PC-3 (cell line): ENCODE measurements at regions not wholly inside any gene's neighbourhood (a gene's known extent, or its start where the extent isn't known, plus 50 kb on each side); places are given as distances from the start of the nearest gene placed in this dataset.

Experiments
- ATAC-seq: fragments of 200-7000 bp; cut with Tn5 transposase; 2 replicates; pipeline ENCODE4 v1.9.1; 2020; ENCODE audit warnings: mild to moderate bottlenecking, moderate library complexity
- BruUV-seq: library from RNA; stranded (reverse); fragments of 400-500 nt; replicated peaks from 2 replicates; lab custom pipeline; 2021; lab: Mats Ljungman, UMichigan
- CTCF ChIA-PET: fragments of 300-600 bp; sonication (Branson Sonifier 250); formaldehyde crosslinking; loops from one replicate; lab custom pipeline; 2022; ENCODE audit warnings: antibody characterized with exemption; lab: Charles Lee
- POLR2A ChIA-PET: fragments of 300-600 bp; sonication (Branson Sonifier 250); formaldehyde crosslinking; loops from one replicate; lab custom pipeline; 2022; ENCODE audit warnings: antibody characterized with exemption; ENCODE audit not compliant: unreplicated experiment; lab: Charles Lee
- DNase-seq: peaks from one replicate; pipeline ENCODE4 v3.0.0-alpha.2; 2015
- H2AFZ ChIP-seq: fragments of 300-600 bp; sonication (generic); 2 replicates; pipeline ENCODE4 v1.6.0; 2016; ENCODE audit warnings: antibody characterized with exemption, low read length
- H3F3A ChIP-seq: fragments of 300-600 bp; sonication (generic); one replicate; pipeline ENCODE4 v1.6.0; 2017; ENCODE audit warnings: antibody characterized with exemption, low read length, control low read depth, mild to moderate bottlenecking; ENCODE audit not compliant: unreplicated experiment
- H3K27ac ChIP-seq: fragments of 300-600 bp; sonication (generic); 2 replicates; pipeline ENCODE4 v1.5.1; 2016; ENCODE audit warnings: mild to moderate bottlenecking, low read length
- H3K27me3 ChIP-seq: fragments of 300-600 bp; sonication (generic); 2 replicates; pipeline ENCODE4 v1.6.1; 2016; ENCODE audit warnings: low read length, mixed read lengths
- H3K36me3 ChIP-seq: fragments of 300-600 bp; sonication (generic); 2 replicates; pipeline ENCODE4 v1.6.1; 2016; ENCODE audit warnings: low read depth, mixed run types, low read length, mixed read lengths
- H3K4me1 ChIP-seq: fragments of 300-600 bp; sonication (generic); 2 replicates; pipeline ENCODE4 v1.5.1; 2016; ENCODE audit warnings: low read length; ENCODE audit not compliant: insufficient read depth
- H3K4me2 ChIP-seq: fragments of 300-600 bp; sonication (generic); 2 replicates; pipeline ENCODE4 v1.6.0; 2016; ENCODE audit warnings: low read length
- H3K4me3 ChIP-seq: fragments of 300-600 bp; sonication (generic); 2 replicates; pipeline ENCODE4 v1.5.1; 2016; ENCODE audit warnings: mild to moderate bottlenecking, low read length, mixed read lengths
- H3K79me2 ChIP-seq: fragments of 300-600 bp; sonication (generic); 2 replicates; pipeline ENCODE4 v1.6.1; 2017; ENCODE audit warnings: low read length, mixed read lengths
- H3K9ac ChIP-seq: fragments of 300-600 bp; sonication (generic); 2 replicates; pipeline ENCODE4 v1.6.0; 2016; ENCODE audit warnings: mild to moderate bottlenecking, low read length
- H3K9me2 ChIP-seq: fragments of 300-600 bp; sonication (generic); replicated peaks from 2 replicates; pipeline ENCODE4 v1.6.1; 2016; ENCODE audit warnings: mixed run types, low read length, mixed read lengths
- H3K9me3 ChIP-seq: fragments of 300-600 bp; sonication (generic); 2 replicates; pipeline ENCODE4 v1.6.1; 2016; ENCODE audit warnings: low read length, mixed read lengths
- H4K20me1 ChIP-seq: fragments of 300-600 bp; sonication (generic); 2 replicates; pipeline ENCODE4 v1.6.1; 2016; ENCODE audit warnings: low read length, mixed read lengths
- CTCF ChIP-seq: fragments of 300-600 bp; sonication (generic); conservative IDR thresholded peaks from 2 replicates; pipeline ENCODE4 v1.5.1; 2017; ENCODE audit warnings: antibody characterized with exemption, low read depth, mild to moderate bottlenecking, low read length
- EZH2 ChIP-seq: fragments of 300-600 bp; sonication (generic); IDR thresholded peaks from one replicate; pipeline ENCODE4 v1.6.1; 2017; ENCODE audit warnings: antibody characterized with exemption, mild to moderate bottlenecking, low read length; ENCODE audit not compliant: unreplicated experiment
- EZH2phosphoT487 ChIP-seq: fragments of 300-600 bp; sonication (generic); IDR thresholded peaks from 2 replicates; pipeline ENCODE4 v1.6.1; 2018; ENCODE audit warnings: mild to moderate bottlenecking, antibody characterized with exemption, low read length, borderline replicate concordance
- intact Hi-C: fragments of 100-400 bp; cut with micrococcal nuclease; formaldehyde crosslinking; loops from 2 replicates; pipeline ENCODE4 v1.9.0; 2023

GRCh38 chr4:181711387-181711786, 531.8 kb upstream of the TENM3 start:
- intact Hi-C loops, result no loop called here
- no peak for DNase-seq

GRCh38 chr4:181728305-181728966, 514.8 kb upstream of the TENM3 start:
- ChIA-PET POLR2A (no interaction called here), CTCF (no interaction called here)
- DNase-seq (no peak), ATAC-seq (no peak)
- Histone ChIP-seq H3K9me3 (no peaks in the 10 kb centered on the region), H3K36me3 (no peaks in the 10 kb centered on the region), H3K79me2 (no peaks in the 10 kb centered on the region), H3K27ac (no peak overlapping the region), H3F3A (no peaks in the 10 kb centered on the region), H3K27me3 (no peaks in the 10 kb centered on the region), H3K4me1 (no peaks in the 10 kb centered on the region), H3K4me2 (no peak overlapping the region), H3K9me2 (no peaks in the 10 kb centered on the region), H4K20me1 (no peaks in the 10 kb centered on the region), H3K4me3 (no peak overlapping the region), H3K9ac (no peak overlapping the region), H2AFZ (no peak overlapping the region)
- no TSS peak for BruUV-seq
- no peak for TF ChIP-seq EZH2phosphoT487
- intact Hi-C loops, result no loop called here

More at GRCh38 chr4:181711387-181711786, 531.8 kb upstream of the TENM3 start:
- Histone ChIP-seq H3K9me3 (no peaks in the 10 kb centered on the region), H3K9me2 (no peaks in the 10 kb centered on the region), H3K27ac (no peak overlapping the region), H3K79me2 (no peaks in the 10 kb centered on the region), H3K4me1 (no peaks in the 10 kb centered on the region), H3K27me3 (no peaks in the 10 kb centered on the region), H3F3A (no peaks in the 10 kb centered on the region), H3K4me3 (no peak overlapping the region), H2AFZ (no peak overlapping the region), H3K9ac (no peak overlapping the region), H4K20me1 (no peaks in the 10 kb centered on the region), H3K4me2 (no peak overlapping the region), H3K36me3 (no peaks in the 10 kb centered on the region)
- POLR2A ChIA-PET, result no interaction called here
- CTCF ChIA-PET, result no interaction called here
- no TSS peak for BruUV-seq
- no peak for ATAC-seq
- no peak for TF ChIP-seq EZH2phosphoT487
- TF ChIP-seq CTCF, result no peak
- TF ChIP-seq EZH2, result no peak

- Histone ChIP-seq H3K9me3 (no peaks in the 10 kb centered on the region), H3K36me3 (no peaks in the 10 kb centered on the region), H3K4me2 (no peak overlapping the region), H3F3A (no peaks in the 10 kb centered on the region), H3K27me3 (no peaks in the 10 kb centered on the region), H3K4me1 (no peaks in the 10 kb centered on the region), H3K9ac (no peak overlapping the region), H3K79me2 (no peaks in the 10 kb centered on the region), H4K20me1 (no peaks in the 10 kb centered on the region), H3K4me3 (no peak overlapping the region), H2AFZ (no peak overlapping the region), H3K27ac (no peak overlapping the region), H3K9me2 (no peaks in the 10 kb centered on the region)
- intact Hi-C loops, result no loop called here
- TF ChIP-seq EZH2 (no peak), EZH2phosphoT487 (no peak), CTCF (no peak)
- POLR2A ChIA-PET, result no interaction called here
- no peak for ATAC-seq
- BruUV-seq, result no TSS peak
- no peak for DNase-seq
- CTCF ChIA-PET, result no interaction called here
Measured at GRCh38 chr4:181731900-181732299, 511.3 kb upstream of the TENM3 start.
